NCI-H226 (cell line): ENCODE measurements at regions not wholly inside any gene's neighbourhood (a gene's known extent, or its start where the extent isn't known, plus 50 kb on each side); places are given as distances from the start of the nearest gene placed in this dataset.

Experiments
- DNase-seq: peaks from one replicate; pipeline ENCODE4 v3.0.0-alpha.2; 2015

DNA sequence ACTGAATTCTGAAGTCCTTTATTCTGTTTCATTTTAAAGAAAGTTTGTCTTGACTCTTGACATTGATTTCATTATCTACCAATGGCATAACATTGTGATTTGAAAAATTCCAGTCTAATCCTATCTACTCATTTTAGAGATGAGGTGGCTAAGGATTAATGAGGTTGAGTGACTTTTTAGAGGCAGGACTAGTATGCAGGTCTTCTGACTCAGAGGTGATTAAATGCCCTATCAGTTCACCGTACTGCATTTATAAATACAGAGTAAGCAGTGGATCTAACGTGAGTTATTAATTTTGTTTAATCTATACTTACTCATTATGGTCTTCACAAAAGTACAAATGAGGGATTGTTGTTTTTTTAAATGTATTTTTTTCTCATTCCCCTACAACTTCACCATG lies 277.6 kb downstream of the PTBP2 start:
- no peak for DNase-seq

DNA sequence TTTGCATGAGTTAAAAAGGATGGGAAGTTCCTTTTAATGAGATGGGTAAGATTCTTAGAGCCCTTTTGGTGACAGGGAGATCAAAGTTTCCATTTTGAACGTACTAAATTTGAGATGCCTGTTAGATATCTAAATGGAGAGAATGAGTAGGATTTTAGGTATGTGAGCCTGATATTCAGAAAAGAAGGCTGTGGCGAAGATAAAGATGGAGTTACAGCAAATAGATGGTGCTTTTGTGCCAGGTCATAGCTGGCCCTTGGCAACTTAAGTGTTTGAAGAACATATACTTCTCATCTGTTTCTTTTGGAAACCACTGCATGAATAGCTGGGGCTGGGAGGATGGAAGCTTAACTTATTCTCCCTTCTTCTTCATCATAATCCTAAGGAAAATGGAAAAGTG lies 282.5 kb downstream of the PTBP2 start:
- peak; percentile 14 for DNase-seq

DNA sequence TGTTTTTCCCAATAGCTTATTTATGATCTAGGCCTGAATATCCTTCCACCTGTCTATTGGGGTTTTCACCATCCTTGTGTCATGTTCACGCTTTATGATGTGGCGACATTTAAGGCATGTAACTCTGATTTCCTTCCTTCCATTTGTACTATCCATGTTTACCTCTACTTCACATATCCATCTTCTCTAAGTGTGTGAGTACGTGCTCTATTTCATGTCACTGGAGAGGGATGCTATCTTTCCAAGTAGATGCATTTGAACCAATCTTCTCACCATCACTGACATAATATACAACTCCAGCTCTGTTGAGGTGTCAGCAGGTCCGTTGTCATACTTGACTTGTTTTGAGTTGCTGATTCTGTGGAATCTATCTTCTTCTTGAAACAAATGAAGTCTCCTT lies 283.2 kb downstream of the PTBP2 start:
- DNase-seq = no peak

DNA sequence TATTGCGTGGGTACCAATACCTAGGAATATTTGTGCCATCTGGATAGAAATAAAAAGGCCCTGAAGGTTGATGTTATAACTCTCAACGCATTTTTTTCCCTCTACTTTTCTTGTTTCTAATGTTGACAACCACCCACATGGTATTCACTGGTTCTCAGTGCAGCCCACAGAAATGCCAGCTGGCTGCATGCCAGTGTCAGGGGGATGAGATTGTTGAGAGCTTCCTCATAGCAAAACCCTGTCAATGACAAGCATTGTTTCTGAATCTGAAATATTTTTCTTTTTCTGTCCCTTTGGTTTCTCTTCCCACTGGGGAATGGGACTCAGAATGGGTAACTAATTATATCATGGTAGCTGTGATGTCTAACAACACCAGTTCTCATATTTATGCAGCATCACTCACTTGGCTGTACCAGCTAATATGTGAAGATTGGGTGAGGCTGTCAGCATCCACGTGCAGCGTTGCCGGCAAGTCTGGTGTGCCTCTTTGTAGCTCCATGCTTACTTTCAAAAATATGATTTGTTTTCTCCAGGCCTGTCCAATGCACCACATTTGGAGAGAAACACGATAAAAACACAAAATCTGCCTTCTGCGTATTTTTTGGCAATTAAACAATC lies 284.6 kb downstream of the PTBP2 start:
- DNase-seq = peak; percentile 42

DNA sequence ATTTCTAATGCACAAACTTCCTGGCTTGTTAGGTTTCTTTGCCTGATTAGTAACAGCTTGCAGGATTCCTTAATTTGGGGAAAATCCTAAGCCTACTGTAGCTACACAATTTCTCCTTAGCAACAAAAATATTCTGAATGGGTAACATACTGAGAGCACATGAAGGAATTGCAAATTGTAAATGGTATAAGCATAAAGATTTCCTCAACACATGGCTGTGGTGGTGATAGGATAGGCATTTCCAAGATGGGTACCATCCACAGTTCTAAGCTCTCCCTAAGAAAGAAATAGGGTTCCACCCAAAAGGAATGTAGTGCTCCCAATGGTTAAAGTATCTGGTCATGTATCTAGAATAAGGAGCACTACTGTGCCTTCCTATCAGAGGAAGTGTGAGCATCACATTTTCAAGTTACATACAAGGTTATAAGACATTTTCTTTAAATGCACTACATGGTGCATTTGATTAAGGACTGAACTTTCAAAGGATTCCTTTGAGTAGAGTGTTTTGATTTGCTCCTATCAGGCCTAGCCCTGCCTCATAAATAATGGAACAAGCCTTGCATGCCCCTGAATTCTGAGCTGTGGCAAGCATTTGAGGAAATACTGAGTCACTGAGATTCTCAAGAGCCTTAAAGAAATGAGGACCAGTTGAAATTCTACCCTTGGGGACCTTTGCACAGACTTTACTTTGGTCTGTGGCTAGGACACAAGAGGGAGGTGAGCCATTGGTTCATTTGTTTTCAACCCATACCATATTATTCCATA lies 286.4 kb downstream of the PTBP2 start:
- DNase-seq = no peak

DNA sequence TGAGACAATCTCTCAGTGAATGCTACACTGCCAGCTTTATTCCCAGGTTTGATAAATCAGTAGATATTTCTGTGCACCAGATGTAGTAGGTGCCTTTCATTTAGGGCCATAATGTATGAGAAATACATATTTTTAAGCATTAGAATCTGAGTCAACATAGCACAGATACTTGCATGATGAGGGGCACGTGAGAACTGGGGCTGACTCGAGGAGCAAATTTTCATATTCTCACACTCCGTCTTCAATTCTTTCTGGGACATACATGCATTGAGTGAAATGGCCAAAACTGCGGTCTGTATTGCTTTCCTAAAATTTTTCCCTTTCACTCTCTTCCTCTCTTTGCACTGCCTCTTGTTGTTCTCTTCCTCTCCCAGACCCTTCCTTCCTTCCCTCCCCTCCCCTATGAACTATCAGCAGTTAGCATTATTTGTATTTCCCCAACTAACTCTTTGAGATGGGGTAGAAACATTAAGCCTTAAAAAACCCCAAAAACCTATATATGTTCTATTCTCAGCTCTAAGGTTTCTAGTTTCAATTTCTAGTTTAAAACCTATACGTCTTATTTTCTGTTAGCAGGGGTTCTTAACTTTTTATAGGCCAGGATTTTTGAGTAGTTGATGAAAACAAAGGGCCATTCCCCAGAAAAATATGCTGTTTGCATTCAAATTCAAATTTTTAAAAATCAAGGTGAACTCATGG lies 289.1 kb downstream of the PTBP2 start:
- no peak for DNase-seq

DNA sequence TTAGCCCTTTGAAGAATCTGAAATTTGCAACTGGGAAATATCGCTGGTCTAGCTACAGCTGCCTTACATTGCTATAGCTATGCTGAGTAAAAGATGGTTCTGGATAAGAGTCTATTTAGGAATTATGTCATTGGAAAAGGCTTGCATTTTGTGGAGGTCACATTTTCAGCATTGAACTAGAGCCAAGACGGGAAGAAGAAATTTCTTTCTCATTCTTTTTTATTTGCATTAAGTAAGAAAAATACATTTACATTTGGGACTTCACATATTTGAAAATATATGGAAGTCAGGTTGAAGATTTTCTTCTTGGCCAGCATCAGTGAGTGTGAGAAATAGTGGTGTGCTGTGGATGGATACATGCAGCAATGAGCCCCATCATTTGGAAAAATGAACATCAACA lies 291.6 kb downstream of the PTBP2 start:
- no peak for DNase-seq

DNA sequence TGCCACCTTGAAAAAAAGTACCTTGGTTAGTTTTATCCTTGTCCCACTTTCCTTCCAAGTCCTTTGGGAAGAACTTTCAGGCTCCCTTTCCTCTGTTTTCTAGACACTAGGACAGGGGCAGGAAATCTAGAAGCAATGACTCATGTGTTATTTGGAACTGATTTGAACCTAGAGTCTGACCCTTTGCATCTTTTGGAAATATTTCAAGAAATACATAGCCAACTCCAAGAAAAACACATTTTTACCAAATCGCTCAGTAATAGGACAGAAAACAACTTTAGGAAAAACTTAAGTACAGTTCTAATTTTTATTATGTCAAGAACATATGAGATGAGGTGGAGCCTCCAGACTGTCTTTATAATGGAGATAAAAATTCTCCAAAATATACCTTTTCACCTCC lies 292.4 kb downstream of the PTBP2 start:
- peak; percentile 5 for DNase-seq

DNA sequence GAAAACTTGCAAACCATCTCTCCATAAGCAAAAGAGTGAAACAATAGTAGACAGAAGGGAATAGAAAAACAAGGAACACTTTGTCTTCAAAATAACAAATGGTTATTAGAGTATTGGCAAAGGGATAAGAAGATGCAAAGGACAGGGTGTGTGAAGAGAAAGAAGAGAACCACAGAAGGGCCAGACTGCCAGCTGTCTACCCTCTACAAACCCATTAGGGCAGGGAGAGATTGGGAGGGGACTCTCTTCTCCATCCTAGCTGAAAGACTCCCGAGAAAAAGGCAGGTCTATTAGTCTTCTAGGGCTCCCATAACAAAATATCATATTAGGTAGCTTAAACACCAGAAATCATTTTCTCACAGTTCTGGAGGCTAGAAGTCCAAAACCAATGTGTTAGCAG lies 292.8 kb downstream of the PTBP2 start:
- no peak for DNase-seq

DNA sequence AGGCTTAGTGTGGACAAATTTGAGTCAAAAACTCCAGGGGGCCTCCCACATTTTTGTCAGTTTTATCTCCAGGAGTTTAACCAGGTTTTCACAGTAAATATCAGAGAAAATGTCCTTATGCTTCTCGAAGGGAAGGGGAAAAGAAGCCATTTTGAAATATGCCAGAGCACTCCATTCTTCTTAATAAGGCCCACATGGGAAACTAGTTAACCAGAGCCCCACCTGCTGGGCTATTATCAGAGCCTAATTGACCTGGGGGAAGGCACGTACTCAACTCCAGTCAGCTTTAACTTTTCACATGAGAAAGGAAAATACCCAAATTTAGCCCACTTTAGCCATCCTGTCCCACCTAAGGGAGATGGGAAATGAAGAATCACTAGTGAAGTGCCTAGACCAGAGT lies 296.3 kb downstream of the PTBP2 start:
- no peak for DNase-seq
